GM12878 (cell line): ENCODE measurements at regions not wholly inside any gene's neighbourhood (a gene's known extent, or its start where the extent isn't known, plus 50 kb on each side); places are given as distances from the start of the nearest gene placed in this dataset.

Experiments
- ATAC-seq: fragments of 200-7000 bp; cut with Tn5 transposase; 3 replicates; pipeline ENCODE4 v1.9.1; 2020; ENCODE audit warnings: mild to moderate bottlenecking, moderate library complexity
- BruUV-seq: library from RNA; stranded (reverse); fragments of 400-500 nt; replicated peaks from 2 replicates; lab custom pipeline; 2021; lab: Mats Ljungman, UMichigan
- CTCF ChIA-PET: fragments of 300-600 bp; sonication (Branson Sonifier 250); formaldehyde crosslinking; extraction: SDS; loops from one replicate; lab custom pipeline; 2021; ENCODE audit warnings: inconsistent platforms; lab: Yijun Ruan, JAX
- POLR2A ChIA-PET: fragments of 350-600 bp; formaldehyde crosslinking; extraction: SDS; loops from one replicate; lab custom pipeline; 2021; ENCODE audit warnings: inconsistent platforms; lab: Charles Lee
- RAD21 ChIA-PET: fragments of 300-600 bp; sonication (Branson Sonifier 250); formaldehyde crosslinking; loops from one replicate; lab custom pipeline; 2023; ENCODE audit warnings: antibody characterized with exemption; ENCODE audit not compliant: unreplicated experiment; lab: Charles Lee
- SMC1A ChIA-PET: fragments of 300-600 bp; sonication (Branson Sonifier 250); formaldehyde crosslinking; loops from one replicate; lab custom pipeline; 2023; ENCODE audit not compliant: unreplicated experiment, uncharacterized antibody; lab: Charles Lee
- DNase-seq: peaks from one replicate; pipeline ENCODE4 v3.0.0-alpha.2; 2011; ENCODE audit warnings: low read depth, low spot score
- FAIRE-seq: peaks from 3 replicates; lab custom pipeline; 2011; peaks lifted over from hg19 to GRCh38; lab: Jason Lieb, UNC
- H2AFZ ChIP-seq: 2 replicates; pipeline ENCODE4 v1.6.0; 2011; ENCODE audit warnings: low read depth, low read length, control low read depth; ENCODE audit not compliant: control insufficient read depth
- H3K27ac ChIP-seq: 2 replicates; pipeline ENCODE4 v1.5.1; 2011; ENCODE audit warnings: control low read depth; ENCODE audit not compliant: control insufficient read depth, insufficient read depth
- H3K27me3 ChIP-seq, 2 experiments: replicated peaks in 1 of 2; 2 replicates each; pipeline versions ENCODE4 v1.6.0 to v1.6.1; 2011; ENCODE audit warnings: low read length in 1 of 2; ENCODE audit not compliant: control insufficient read depth in 2 of 2, insufficient read depth in 2 of 2
- H3K36me3 ChIP-seq, 2 experiments: 2 replicates each; pipeline ENCODE4 v1.5.1; 2011; ENCODE audit warnings: low read length in 1 of 2; ENCODE audit not compliant: control insufficient read depth in 2 of 2, insufficient read depth in 2 of 2
- H3K4me1 ChIP-seq: 2 replicates; pipeline ENCODE4 v1.6.1; 2011; ENCODE audit warnings: mild to moderate bottlenecking, low read length, moderate library complexity, mixed read lengths; ENCODE audit not compliant: control insufficient read depth, insufficient read depth
- H3K4me2 ChIP-seq: 2 replicates; pipeline ENCODE4 v1.6.0; 2011; ENCODE audit warnings: control low read depth; ENCODE audit not compliant: control insufficient read depth, insufficient read depth
- H3K4me3 ChIP-seq: fragments of 200-600 bp; sonication (generic); 2 replicates; pipeline ENCODE4 v1.5.1; 2016
- H3K79me2 ChIP-seq: 2 replicates; pipeline ENCODE4 v1.6.0; 2011; ENCODE audit warnings: low read length; ENCODE audit not compliant: control insufficient read depth, insufficient read depth
- H3K9ac ChIP-seq: 2 replicates; pipeline ENCODE4 v1.8.0; 2011; ENCODE audit warnings: low read length, control low read depth, mixed read lengths; ENCODE audit not compliant: control insufficient read depth, insufficient read depth
- H3K9me3 ChIP-seq: replicated peaks from 3 replicates; pipeline ENCODE4 v1.5.1; 2011; ENCODE audit warnings: mild to moderate bottlenecking, low read length; ENCODE audit not compliant: control insufficient read depth, insufficient read depth
- H4K20me1 ChIP-seq: 2 replicates; pipeline ENCODE4 v1.6.0; 2011; ENCODE audit not compliant: control insufficient read depth, insufficient read depth
- CEBPB ChIP-seq, 2 experiments: fragments of 150-350 bp in 1 of 2; IDR thresholded peaks; 2 replicates each; pipeline ENCODE4 v1.6.1; 2012 to 2014; ENCODE audit warnings: low read depth in 2 of 2, low read length in 2 of 2, borderline replicate concordance in 1 of 2, inconsistent platforms in 1 of 2
- E2F4 ChIP-seq: IDR thresholded peaks from 2 replicates; pipeline ENCODE4 v1.6.1; 2012; ENCODE audit warnings: low read depth, low read length, improper control_type of control experiment
- EP300 ChIP-seq, 2 experiments: fragments of 150-350 bp in 1 of 2; IDR thresholded peaks; 2 replicates each; pipeline ENCODE4 v1.6.1; 2011 to 2012; ENCODE audit warnings: low read depth in 2 of 2, low read length in 2 of 2, borderline replicate concordance in 1 of 2, improper control_type of control experiment in 1 of 2, inconsistent platforms in 1 of 2; ENCODE audit not compliant: control insufficient read depth in 1 of 2
- FOS ChIP-seq: IDR thresholded peaks from 3 replicates; pipeline ENCODE4 v1.6.1; 2011; ENCODE audit warnings: borderline replicate concordance; ENCODE audit not compliant: insufficient read length; ENCODE audit errors: extremely low read depth
- GATAD2B ChIP-seq: fragments of 450-650 bp; conservative IDR thresholded peaks from 2 replicates; pipeline ENCODE4 v1.6.1; 2017; ENCODE audit warnings: low read depth, mild to moderate bottlenecking, moderate library complexity
- IRF4 ChIP-seq: IDR thresholded peaks from 2 replicates; pipeline ENCODE4 v1.6.1; 2011; ENCODE audit warnings: low read depth, low read length
- IRF5 ChIP-seq: fragments of 450-650 bp; IDR thresholded peaks from 2 replicates; pipeline ENCODE4 v1.6.1; 2017; ENCODE audit warnings: borderline replicate concordance
- LARP7 ChIP-seq: fragments of 450-650 bp; IDR thresholded peaks from 2 replicates; pipeline ENCODE4 v1.6.1; 2017; ENCODE audit warnings: mild to moderate bottlenecking
- MTA3 ChIP-seq: IDR thresholded peaks from 2 replicates; pipeline ENCODE4 v1.6.1; 2012; ENCODE audit warnings: low read length, inconsistent platforms, borderline replicate concordance
- NFYB ChIP-seq: IDR thresholded peaks from 2 replicates; pipeline ENCODE4 v1.6.1; 2011; ENCODE audit warnings: low read depth, mild to moderate bottlenecking, low read length, improper control_type of control experiment, moderate library complexity; ENCODE audit not compliant: insufficient read depth
- POLR2A ChIP-seq: IDR thresholded peaks from 2 replicates; pipeline ENCODE4 v1.6.1; 2011; ENCODE audit warnings: low read depth, mild to moderate bottlenecking, low read length
- RAD51 ChIP-seq: fragments of 450-650 bp; IDR thresholded peaks from 2 replicates; pipeline ENCODE4 v1.6.1; 2016; ENCODE audit warnings: moderate library complexity, mild to moderate bottlenecking, inconsistent platforms
- SIX5 ChIP-seq: IDR thresholded peaks from 2 replicates; pipeline ENCODE4 v1.6.1; 2011; ENCODE audit warnings: mild to moderate bottlenecking, low read depth, low read length, moderate library complexity; ENCODE audit not compliant: severe bottlenecking
- SKIL ChIP-seq: fragments of 450-650 bp; IDR thresholded peaks from 2 replicates; pipeline ENCODE4 v1.6.1; 2017; ENCODE audit warnings: mild to moderate bottlenecking, low read depth, inconsistent platforms; ENCODE audit not compliant: poor library complexity, severe bottlenecking
- SREBF1 ChIP-seq: IDR thresholded peaks from 2 replicates; pipeline ENCODE4 v1.6.1; 2012; ENCODE audit warnings: mild to moderate bottlenecking, low read length
- SREBF2 ChIP-seq: IDR thresholded peaks from 2 replicates; pipeline ENCODE4 v1.6.1; 2012; ENCODE audit warnings: mild to moderate bottlenecking, low read length
- YBX1 ChIP-seq: fragments of 450-650 bp; IDR thresholded peaks from 2 replicates; pipeline ENCODE4 v1.6.1; 2016; ENCODE audit warnings: antibody characterized with exemption
- YY1 ChIP-seq: IDR thresholded peaks from 2 replicates; pipeline ENCODE4 v1.6.1; 2011; ENCODE audit warnings: low read depth, mild to moderate bottlenecking, low read length
- ZNF24 ChIP-seq: fragments of 450-650 bp; IDR thresholded peaks from 2 replicates; pipeline ENCODE4 v1.6.1; 2017; ENCODE audit warnings: antibody characterized with exemption, mild to moderate bottlenecking
- ZZZ3 ChIP-seq: IDR thresholded peaks from 2 replicates; pipeline ENCODE4 v1.6.1; 2011; ENCODE audit warnings: low read depth; ENCODE audit not compliant: control insufficient read depth, insufficient read length
- in situ Hi-C: fragments of 300-500 bp; cut with MboI; formaldehyde crosslinking; loops from 9 replicates; pipeline ENCODE4 v1.14.3; 2018; ENCODE audit warnings: mixed read lengths
- intact Hi-C: fragments of 100-400 bp; cut with micrococcal nuclease; formaldehyde crosslinking; loops from one replicate; pipeline ENCODE4 v1.14.2; 2022; ENCODE audit not compliant: unreplicated experiment

- intact Hi-C loops (no loop called here), in situ Hi-C loops (no loop called here)
- H3K36me3 ChIP-seq, result no peaks in the 10 kb centered on the region
- H3K27me3 ChIP-seq, result no peaks in the 10 kb centered on the region
- ChIA-PET RAD21 (no interaction called here), CTCF (no interaction called here), SMC1A (interaction anchor here (1.5 kb wide), 1 partner anchor 21 kb away, joined by 4 read pairs; no protein-coding TSS in a partner anchor), POLR2A (no interaction called here)
- no TSS peak for BruUV-seq
- no peak for DNase-seq
- H3K27ac ChIP-seq, result no peak overlapping the region
- no peak for FAIRE-seq
- no peaks in the 10 kb centered on the region for H3K4me1 ChIP-seq
- no peak overlapping the region for H2AFZ ChIP-seq
- no peaks in the 10 kb centered on the region for H3K9me3 ChIP-seq
- H3K4me3 ChIP-seq, result no peak overlapping the region
- H3K79me2 ChIP-seq, result no peaks in the 10 kb centered on the region
- H3K4me2 ChIP-seq, result no peak overlapping the region
- no peak for ATAC-seq
- no peak for TF ChIP-seq SKIL
- no peak for TF ChIP-seq YY1
- TF ChIP-seq GATAD2B, result no peak
- no peak for TF ChIP-seq E2F4
- no peak for TF ChIP-seq SREBF1
- no peak for TF ChIP-seq ZNF24
- no peak for TF ChIP-seq YBX1
- no peak for TF ChIP-seq EP300 (IDR thresholded peaks at IDR 0.05; ENCODE audit: borderline replicate concordance in 1 of 2, control insufficient read depth in 1 of 2, low read depth in 2 of 2, low read length in 2 of 2)
- TF ChIP-seq MTA3, result no peak
- TF ChIP-seq LARP7, result no peak
- no peak for TF ChIP-seq ZZZ3
- TF ChIP-seq NFYB, result no peak
- no peak for TF ChIP-seq POLR2A
- TF ChIP-seq FOS, result no peak
- TF ChIP-seq IRF5, result no peak
- TF ChIP-seq SREBF2, result no peak
- TF ChIP-seq SIX5, result no peak
- TF ChIP-seq IRF4, result no peak
- no peak for TF ChIP-seq CEBPB (IDR thresholded peaks at IDR 0.05; ENCODE audit: borderline replicate concordance in 1 of 2, low read depth in 2 of 2, low read length in 2 of 2)
- TF ChIP-seq RAD51, result no peak
- TF ChIP-seq, all 136 proteins: peak for 0
- H3K9ac ChIP-seq, result no peak overlapping the region
- H4K20me1 ChIP-seq, result no peaks in the 10 kb centered on the region
Measured at GRCh38 chr7:125747966-125748365, 818.3 kb upstream of the POT1 start.
